ENCODE measurements at regions not wholly inside any gene's neighbourhood (a gene's known extent, or its start where the extent isn't known, plus 50 kb on each side); places are given as distances from the start of the nearest gene placed in this dataset.

DNA sequence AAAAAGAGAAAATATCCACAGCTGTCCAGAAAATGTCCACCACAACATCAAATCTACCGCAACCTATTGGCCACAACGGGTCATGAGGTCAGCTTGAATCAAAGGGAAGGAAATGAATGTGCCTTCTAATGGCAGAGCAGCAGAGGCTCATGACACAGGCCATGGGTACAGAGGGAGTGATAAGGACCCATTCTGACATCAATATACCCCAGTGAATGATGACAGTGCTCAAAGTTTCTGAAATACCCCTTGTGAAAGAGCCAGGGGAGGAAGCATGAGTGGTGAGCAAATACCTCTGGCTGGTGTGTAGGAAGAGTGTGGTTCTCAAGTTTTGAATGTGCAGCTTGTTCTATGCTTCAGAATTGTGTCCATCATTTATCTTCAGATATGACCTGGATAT, 348.2 kb downstream of the IRX1 start:
- TF ChIP-seq, protein P1, sequence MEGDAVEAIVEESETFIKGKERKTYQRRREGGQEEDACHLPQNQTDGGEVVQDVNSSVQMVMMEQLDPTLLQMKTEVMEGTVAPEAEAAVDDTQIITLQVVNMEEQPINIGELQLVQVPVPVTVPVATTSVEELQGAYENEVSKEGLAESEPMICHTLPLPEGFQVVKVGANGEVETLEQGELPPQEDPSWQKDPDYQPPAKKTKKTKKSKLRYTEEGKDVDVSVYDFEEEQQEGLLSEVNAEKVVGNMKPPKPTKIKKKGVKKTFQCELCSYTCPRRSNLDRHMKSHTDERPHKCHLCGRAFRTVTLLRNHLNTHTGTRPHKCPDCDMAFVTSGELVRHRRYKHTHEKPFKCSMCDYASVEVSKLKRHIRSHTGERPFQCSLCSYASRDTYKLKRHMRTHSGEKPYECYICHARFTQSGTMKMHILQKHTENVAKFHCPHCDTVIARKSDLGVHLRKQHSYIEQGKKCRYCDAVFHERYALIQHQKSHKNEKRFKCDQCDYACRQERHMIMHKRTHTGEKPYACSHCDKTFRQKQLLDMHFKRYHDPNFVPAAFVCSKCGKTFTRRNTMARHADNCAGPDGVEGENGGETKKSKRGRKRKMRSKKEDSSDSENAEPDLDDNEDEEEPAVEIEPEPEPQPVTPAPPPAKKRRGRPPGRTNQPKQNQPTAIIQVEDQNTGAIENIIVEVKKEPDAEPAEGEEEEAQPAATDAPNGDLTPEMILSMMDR (IDR thresholded peaks at IDR 0.05): no peak
- no peak for TF ChIP-seq ZFX (IDR thresholded peaks at IDR 0.05; ENCODE audit: borderline replicate concordance)

All from 22Rv1 (cell line).